GM21381 (cell line): ENCODE measurements at regions not wholly inside any gene's neighbourhood (a gene's known extent, or its start where the extent isn't known, plus 50 kb on each side); places are given as distances from the start of the nearest gene placed in this dataset.

Source experiments
- ATAC-seq: cut with Tn5 transposase; IDR thresholded peaks from one replicate; pipeline ENCODE4 v1.9.1; 2021; ENCODE audit warnings: mild to moderate bottlenecking, moderate library complexity; ENCODE audit not compliant: unreplicated experiment

DNA sequence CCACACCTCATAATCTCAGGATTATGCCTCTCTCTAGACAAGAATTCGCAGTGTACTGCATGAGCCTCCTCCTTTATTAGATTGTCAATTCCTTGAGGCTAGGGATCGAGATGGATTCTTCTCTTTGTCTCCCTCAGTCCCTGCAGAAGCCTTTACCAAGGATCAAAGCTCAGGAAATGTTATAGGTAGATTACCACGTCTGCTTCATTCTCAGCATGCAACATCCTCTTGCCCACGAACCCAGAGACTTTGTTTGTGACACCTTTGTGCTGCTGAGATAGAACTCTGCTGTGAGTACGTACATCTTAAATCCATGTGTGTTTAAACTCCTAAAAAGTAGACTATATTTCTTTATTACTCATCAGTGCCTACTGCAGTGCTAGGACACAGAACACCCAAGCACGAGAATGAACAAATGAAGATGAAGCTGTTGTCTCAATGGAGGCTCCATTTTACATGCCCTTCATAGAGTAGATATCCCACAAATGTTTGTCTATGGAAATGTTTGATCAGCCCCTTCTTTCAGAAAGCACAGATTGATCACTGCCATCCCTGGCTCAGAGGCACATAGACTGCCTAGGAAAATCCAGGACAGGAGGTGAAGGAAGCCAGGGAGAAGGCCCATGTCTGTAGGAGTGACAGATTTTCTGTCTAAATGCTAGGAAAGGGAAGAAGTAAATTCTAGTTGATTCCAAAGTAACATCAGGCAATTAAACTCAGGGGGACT, 98.8 kb upstream of the KLHL29 start:
- no peak for ATAC-seq

DNA sequence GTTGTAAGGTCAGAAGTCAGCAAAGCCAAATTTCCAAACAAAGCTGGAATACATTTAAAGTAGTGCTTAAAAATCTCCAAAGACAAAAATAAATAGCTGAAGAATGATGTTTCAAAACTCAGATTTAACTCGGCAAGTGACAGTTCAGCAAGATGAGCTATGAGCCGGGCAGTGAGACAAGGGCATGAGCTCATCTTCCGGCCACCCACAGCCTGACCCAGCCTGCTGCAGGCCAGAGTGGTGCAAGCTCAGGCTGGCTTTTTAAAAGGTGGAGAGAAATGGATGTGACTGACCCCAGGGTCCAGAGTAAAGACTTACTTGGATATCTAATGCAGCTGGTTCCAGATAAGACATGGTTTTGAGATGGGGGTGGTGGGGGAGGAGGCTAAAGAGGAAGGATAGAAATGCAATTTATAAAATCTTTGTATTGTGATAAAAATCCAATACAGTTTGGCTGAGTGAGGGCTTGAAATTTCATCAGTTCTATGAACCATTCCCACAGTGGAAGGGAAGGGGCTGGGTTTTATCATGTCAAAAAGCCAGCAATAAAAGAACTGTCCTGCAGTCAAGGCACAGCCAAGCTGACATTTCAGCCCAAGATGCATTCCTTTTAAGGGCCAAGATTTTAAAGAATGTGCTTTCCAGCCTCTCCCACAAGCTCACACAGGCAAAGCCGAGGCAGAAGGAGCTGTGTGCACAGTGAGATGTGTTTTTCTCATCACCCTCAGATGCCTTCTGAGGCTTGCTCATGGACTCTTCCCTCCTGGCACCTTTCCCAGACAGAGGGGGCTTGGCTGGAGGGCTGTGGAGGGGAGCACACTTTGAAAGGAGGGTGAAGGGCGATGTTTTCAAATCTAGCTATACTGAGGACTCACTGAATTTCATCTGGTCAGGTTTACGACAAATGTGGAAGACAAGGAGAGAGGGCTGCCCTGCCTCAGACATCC, 97.9 kb upstream of the KLHL29 start:
- no peak for ATAC-seq

- ATAC-seq, result no peak
Measured at GRCh38 chr2:23289671-23290070, 95.3 kb upstream of the KLHL29 start.

GRCh38 chr2:23291239-23291638, 93.7 kb upstream of the KLHL29 start:
- no peak for ATAC-seq

GRCh38 chr2:23292024-23292423, 93.0 kb upstream of the KLHL29 start:
- ATAC-seq, result no peak

- no peak for ATAC-seq
Measured at GRCh38 chr2:23293063-23293462, 91.9 kb upstream of the KLHL29 start.

DNA sequence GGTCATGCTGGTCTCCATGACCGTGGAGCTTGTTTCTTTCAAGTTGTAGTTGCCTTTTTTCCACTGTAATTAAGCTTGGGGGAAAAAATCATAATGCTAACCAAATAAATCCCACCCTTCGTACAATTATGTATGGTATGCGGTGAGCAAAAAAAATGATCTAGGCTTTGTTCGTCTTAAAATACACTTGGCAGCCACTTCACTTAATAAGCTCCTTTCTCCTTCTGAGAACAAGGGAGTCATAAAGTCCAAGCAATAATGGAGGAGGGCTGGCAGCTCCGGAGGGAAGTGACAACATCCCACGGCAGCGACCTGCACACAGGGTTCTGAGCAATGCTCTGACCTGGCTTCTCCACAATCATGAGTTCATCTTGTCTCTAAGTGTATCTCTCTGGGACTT, 91.2 kb upstream of the KLHL29 start:
- ATAC-seq, result no peak

- no peak for ATAC-seq
Measured at GRCh38 chr2:23294238-23294637, 90.7 kb upstream of the KLHL29 start.

- ATAC-seq, result no peak
Measured at GRCh38 chr2:23296691-23297090, 88.3 kb upstream of the KLHL29 start.

GRCh38 chr2:23297112-23297511, 87.9 kb upstream of the KLHL29 start:
- ATAC-seq, result no peak

- ATAC-seq, result no peak
Measured at GRCh38 chr2:23298551-23298950, 86.4 kb upstream of the KLHL29 start.

DNA sequence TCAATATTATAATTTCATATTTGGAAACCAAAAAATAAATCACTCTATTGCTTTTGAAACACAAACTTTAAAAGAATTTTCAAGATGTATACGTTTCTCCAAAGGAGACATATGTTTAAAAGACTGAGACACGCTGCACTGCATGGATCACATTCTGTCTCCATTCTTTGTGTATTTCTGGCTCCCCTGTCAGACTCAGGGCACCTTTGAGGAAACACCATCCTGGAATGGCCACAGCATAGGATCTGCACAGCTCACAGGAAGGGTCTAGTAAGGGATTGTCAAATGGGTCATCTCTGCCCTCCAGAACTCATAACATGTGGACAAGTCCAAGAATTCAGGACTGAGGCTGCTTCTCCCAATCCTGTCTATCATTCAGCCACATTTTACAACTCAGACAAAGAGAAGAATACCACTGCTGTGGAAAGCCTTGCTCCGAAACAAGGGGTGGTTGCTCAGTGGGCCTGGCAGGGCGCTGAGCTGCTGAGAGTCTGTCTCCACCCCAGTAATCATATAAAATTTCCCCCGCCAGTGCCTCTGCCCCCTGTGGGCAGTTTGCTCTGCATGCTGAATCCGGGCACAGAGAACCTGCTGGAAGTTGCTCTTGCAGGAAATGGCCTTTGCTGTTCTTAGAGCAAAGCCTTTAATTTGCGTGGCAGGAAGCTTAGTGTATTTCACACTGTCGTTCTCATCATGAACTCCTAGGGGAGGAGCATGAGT, 85.3 kb upstream of the KLHL29 start:
- no peak for ATAC-seq

DNA sequence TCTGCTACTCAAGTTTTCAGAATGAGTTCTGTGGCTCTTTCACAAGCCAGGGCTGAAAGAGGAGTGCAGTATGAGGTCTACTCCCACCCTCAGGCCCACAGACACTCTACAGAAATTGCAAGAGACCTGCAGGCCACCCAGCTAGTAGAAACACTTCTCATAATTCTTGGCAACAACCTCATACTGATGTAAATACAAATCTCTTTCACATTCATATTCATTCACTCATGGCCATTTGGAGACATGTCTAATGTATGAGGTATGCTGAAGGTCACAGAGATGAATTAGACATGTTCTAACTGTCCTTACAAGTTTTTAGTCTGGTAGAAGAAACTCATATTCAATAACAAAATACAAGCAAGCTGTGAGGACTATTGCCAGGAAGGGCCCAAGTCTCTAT, 83.8 kb upstream of the KLHL29 start:
- no peak for ATAC-seq

DNA sequence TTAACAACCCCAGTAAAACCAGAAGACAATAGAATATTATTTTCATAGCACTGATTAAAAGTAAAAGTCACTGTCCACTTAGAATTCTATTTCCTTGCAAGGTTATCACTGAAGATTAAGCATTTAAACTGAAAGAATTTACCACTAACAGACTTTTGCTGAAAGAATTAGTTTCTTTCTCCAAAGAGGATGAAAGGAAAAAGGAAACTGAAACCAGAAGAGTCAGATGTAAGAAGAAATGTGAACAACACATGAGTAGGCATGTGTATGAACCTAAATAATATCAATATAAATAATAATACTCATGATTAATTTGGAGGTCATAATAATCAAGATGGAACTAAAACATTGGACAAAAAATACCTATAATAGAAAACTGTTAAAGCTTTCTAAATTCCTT, 82.4 kb upstream of the KLHL29 start:
- ATAC-seq, result no peak

DNA sequence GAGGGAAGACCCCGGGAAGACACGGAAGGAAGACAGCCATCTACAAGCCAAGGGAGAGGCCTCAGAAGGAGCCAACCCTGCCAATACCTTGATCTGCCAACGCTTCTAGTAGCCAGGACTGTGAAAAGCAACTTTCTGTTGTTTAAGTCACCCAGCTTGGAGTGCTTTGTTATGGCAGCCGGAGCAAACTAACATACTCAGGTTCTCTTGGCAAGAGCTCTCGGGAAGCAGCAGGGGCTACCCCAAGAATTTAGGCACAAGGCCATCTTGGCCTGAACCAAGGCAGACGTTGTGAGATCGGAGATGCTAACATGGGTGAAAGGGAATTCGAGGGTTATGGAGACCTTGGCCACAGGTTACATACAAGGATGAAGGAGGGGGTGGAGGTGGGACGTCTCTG, 78.6 kb upstream of the KLHL29 start:
- no peak for ATAC-seq

DNA sequence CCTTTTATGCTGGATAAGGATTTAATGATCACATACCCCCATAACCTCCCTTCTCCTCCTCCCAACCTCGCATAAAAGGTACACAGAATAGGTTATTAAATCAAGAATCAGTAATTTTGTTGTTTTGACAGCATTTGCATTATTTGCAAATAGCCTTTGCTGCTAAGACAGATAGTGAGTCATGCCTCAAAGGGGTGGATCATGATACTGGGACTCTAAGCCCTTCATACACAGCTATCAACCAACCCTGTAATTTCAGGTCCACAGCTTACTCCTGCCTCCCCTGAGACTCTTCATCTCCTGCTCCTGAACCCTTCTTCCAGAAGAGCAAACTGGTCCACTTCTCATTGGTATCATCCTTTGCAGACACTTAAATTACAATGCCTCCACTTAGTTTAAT, 73.8 kb upstream of the KLHL29 start:
- no peak for ATAC-seq

DNA sequence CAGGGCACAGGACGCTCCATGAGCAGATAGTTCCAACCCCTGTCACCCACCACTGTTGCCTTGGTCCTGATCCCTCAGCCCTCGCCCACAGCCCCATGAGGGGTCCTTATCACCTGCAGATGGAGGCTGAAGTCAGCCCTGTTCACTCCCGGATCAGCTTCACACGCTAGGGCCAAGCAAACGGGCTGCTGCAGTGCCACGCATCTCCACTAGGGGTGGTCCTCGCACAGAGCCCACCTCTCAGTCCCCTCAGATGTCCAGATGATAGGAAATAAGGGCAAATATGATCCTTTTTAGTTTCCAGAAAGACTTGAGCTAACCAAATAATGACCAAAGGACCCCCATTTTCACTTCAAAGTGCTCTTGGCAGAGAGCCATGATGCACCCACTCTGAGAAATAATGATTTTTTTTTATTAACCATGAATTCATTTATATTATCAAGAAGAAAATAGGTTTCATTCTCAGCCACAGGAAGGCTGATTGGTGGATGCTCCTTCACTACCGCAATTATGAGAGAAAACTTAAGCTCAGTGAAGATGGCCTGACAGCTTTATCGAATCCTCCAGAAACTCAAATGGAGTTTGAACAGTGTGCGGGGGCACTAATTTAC, 71.9 kb upstream of the KLHL29 start:
- peak; percentile 66 for ATAC-seq

DNA sequence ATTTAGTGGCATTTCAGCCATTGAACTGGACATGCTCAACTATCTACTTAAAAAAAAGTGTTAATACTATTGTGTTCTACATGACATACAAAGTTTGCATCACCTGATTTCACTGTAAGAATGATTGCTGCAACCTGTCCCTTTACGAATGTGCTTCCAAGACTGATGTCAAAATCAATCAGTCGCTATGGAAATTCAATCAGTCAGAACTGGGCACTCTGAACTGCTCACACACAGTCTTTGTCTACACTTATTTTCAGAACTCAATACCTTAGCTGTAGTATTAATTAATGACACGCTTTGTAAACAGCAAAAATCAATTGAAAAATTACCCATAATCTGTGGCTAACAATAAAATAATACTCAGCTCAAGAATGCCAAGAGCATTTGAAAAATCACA, 70.3 kb upstream of the KLHL29 start:
- no peak for ATAC-seq

- no peak for ATAC-seq
Measured at GRCh38 chr2:23320058-23320457, 64.9 kb upstream of the KLHL29 start.

GRCh38 chr2:23321751-23322150, 63.2 kb upstream of the KLHL29 start:
- no peak for ATAC-seq

DNA sequence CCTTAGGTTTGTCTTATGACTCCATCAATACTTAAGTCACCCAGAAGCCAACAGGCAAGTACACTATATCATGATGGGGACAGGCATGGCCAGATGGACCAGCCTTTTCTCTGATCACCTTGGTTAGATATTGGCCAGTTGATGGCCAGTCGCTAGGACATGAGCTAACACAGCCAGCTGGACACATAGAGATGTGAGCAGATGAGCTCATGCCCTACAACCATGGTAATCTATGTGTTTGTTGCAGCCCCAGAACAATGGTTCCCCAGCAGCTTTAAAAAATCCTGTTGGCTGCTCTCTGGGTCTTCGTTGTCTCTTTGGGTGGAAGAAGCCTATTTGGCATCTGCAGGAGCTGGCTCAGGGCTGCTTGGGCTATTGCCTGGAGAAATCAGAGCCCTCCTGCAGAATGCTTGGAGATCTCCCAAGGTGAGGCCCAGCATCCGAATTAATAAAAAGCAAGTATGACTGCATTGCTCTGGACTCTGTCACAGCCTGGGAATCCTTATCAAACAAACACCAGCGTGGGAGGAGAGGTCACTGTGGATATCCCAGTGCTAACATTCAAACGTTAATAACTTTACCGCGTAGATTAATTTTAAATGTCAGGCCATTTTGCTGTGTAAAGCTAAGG, 62.3 kb upstream of the KLHL29 start:
- ATAC-seq, result no peak
